Ovary (tissue), 7 donors: ENCODE measurements at regions not wholly inside any gene's neighbourhood (a gene's known extent, or its start where the extent isn't known, plus 50 kb on each side); places are given as distances from the start of the nearest gene placed in this dataset.

Source experiments
- DNase-seq, 5 donors: peaks; one replicate each; pipeline ENCODE4 v3.0.0-alpha.2; 2019 to 2020
- H3K27ac ChIP-seq, 2 donors: fragments of 200-600 bp; one replicate each; pipeline versions ENCODE4 v1.5.1 to v1.8.0; 2019 to 2022
- H3K27me3 ChIP-seq: fragments of 200-600 bp; one replicate; pipeline ENCODE4 v1.8.0; 2022
- H3K36me3 ChIP-seq: fragments of 200-600 bp; sonication (generic); one replicate; pipeline ENCODE4 v1.5.1; 2019
- H3K4me1 ChIP-seq: one replicate; pipeline ENCODE4 v1.8.1; 2013; ENCODE audit warnings: mild to moderate bottlenecking, moderate library complexity; ENCODE audit not compliant: insufficient read depth
- H3K4me3 ChIP-seq: fragments of 200-600 bp; sonication (generic); one replicate; pipeline ENCODE4 v1.5.1; 2017
- H3K9me3 ChIP-seq, 2 donors: fragments of 200-600 bp in 1 of 2; sonication (generic) in 1 of 2; one replicate each; pipeline versions ENCODE4 v1.5.1 to v1.8.1; 2013 to 2019; ENCODE audit warnings: mild to moderate bottlenecking in 1 of 2, moderate library complexity in 1 of 2
- EP300 ChIP-seq: sonication (generic); formaldehyde crosslinking; IDR thresholded peaks from one replicate; pipeline ENCODE4 v1.6.1; 2017; ENCODE audit warnings: antibody characterized with exemption
- POLR2A ChIP-seq: fragments of 450-650 bp; IDR thresholded peaks from one replicate; pipeline ENCODE4 v1.6.1; 2017; ENCODE audit warnings: antibody characterized with exemption, mild to moderate bottlenecking, moderate library complexity
- WGBS, 3 donors: extraction: QIAGEN DNeasy Blood & Tissue Kit in 1 of 3; methylation state at CpG; one replicate each; pipeline versions ENCODE4 v1.1.5 to v1.1.7; 2013 to 2017; 5-methylcytosine and 5-hydroxymethylcytosine counted together
- intact Hi-C, 4 donors: fragments of 100-400 bp; cut with DNase I; formaldehyde crosslinking; loops; one replicate each; pipeline versions ENCODE4 v1.11.0 to v1.15.1; 2022 to 2023
- TF ChIP-seq, protein P1 (sequence below), 3 donors: fragments of 450-650 bp in 2 of 3; fragments of 200-600 bp in 1 of 3; IDR thresholded peaks; one replicate each; pipeline versions ENCODE4 v1.5.1 to v1.8.0; 2016 to 2022; ENCODE audit warnings: antibody characterized with exemption in 3 of 3, mild to moderate bottlenecking in 1 of 3
- donor health status: DM: no; HTN: no; CAD: no; lungs with moderate emphysema.
- donor health status: DM: no; HTN: no; CAD: no.
- donor health status: Bipolar disorder and iron deficiency.
- donor health status: DM: no; HTN: no; CAD: no.
- donor health status: DM: yes; HTN: yes; CAD: no.

- no peaks in the 10 kb centered on the region for H3K27me3 ChIP-seq
- H3K4me3 ChIP-seq, result peak overlapping the region; percentile 19
- no peaks in the 10 kb centered on the region for H3K4me1 ChIP-seq
- no peak for TF ChIP-seq EP300
- TF ChIP-seq, protein P1, sequence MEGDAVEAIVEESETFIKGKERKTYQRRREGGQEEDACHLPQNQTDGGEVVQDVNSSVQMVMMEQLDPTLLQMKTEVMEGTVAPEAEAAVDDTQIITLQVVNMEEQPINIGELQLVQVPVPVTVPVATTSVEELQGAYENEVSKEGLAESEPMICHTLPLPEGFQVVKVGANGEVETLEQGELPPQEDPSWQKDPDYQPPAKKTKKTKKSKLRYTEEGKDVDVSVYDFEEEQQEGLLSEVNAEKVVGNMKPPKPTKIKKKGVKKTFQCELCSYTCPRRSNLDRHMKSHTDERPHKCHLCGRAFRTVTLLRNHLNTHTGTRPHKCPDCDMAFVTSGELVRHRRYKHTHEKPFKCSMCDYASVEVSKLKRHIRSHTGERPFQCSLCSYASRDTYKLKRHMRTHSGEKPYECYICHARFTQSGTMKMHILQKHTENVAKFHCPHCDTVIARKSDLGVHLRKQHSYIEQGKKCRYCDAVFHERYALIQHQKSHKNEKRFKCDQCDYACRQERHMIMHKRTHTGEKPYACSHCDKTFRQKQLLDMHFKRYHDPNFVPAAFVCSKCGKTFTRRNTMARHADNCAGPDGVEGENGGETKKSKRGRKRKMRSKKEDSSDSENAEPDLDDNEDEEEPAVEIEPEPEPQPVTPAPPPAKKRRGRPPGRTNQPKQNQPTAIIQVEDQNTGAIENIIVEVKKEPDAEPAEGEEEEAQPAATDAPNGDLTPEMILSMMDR (IDR thresholded peaks at IDR 0.05), result peak; percentile 66 to 78 (median 77)
- no peaks in the 10 kb centered on the region for H3K36me3 ChIP-seq
- intact Hi-C loops, result loop anchor here in 3 of 4 donors (5.0 to 10.0 kb wide), 3 partner anchors 760 to 1263 kb away; no protein-coding TSS in a partner anchor
- WGBS, 3 donors, result 1 to 8% (median 3%) methylated on average over 4 of the region's 4 CpGs
- DNase-seq, result peak; percentile 75 to 88 (median 84)
- peak overlapping the region in 1 of 2 donors; percentile 46 for H3K27ac ChIP-seq
- no peaks in the 10 kb centered on the region for H3K9me3 ChIP-seq
These were observed 199.5 kb upstream of the DCN start for GRCh38 chr12:91382081-91382543.

DNA sequence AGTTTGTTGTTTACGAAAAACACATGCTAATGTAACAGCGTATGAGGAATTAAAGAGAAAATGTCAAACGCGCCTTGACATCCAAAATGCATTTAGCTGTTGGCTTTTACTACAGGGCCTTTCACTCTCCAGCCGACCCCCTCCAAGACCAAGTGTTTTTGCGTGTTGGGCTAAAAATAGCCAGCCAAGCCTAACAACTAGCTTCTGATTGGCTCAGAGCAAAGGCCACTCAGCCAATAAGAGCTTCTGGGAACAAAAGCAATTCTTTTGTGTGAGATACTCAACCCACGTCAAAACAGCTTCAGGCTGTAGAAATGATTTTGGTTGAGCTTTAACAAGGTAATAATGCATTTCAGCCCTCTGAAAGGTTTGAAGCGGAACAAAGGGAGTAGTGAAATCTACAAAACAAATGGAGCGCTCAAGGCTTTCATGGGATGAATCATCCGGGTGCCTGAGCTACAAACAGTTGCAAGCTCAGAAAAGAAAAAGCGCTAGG lies 198.7 kb upstream of the DCN start:
- H3K36me3 ChIP-seq, result no peaks in the 10 kb centered on the region
- no peaks in the 10 kb centered on the region for H3K4me1 ChIP-seq
- DNase-seq, result peak; percentile 24 to 53 (median 52)
- 1 to 3% (median 1%) methylated on average over 11 of the region's 11 CpGs for WGBS, 3 donors
- no peaks in the 10 kb centered on the region for H3K27me3 ChIP-seq
- intact Hi-C loops, result loop anchor here in 3 of 4 donors (5.0 to 10.0 kb wide), 3 partner anchors 761 to 1263 kb away; no protein-coding TSS in a partner anchor
- peak overlapping the region; percentile 19 for H3K4me3 ChIP-seq
- peak overlapping the region in 1 of 2 donors; percentile 46 for H3K27ac ChIP-seq
- no peak for TF ChIP-seq POLR2A
- TF ChIP-seq EP300, result no peak
- TF ChIP-seq, protein P1 (IDR thresholded peaks at IDR 0.05), result no peak
- no peaks in the 10 kb centered on the region for H3K9me3 ChIP-seq

- H3K4me1 ChIP-seq, result no peaks in the 10 kb centered on the region
- WGBS, 3 donors, result 31 to 35% (median 34%) methylated on average over 5 of the region's 5 CpGs
- H3K27ac ChIP-seq, result no peak overlapping the region
- H3K9me3 ChIP-seq, result no peaks in the 10 kb centered on the region
- H3K36me3 ChIP-seq, result no peaks in the 10 kb centered on the region
- H3K4me3 ChIP-seq, result no peak overlapping the region
- intact Hi-C loops, result loop anchor here in 3 of 4 donors (5.0 to 10.0 kb wide), 3 partner anchors 762 to 1264 kb away; no protein-coding TSS in a partner anchor
- DNase-seq, result no peak
- no peak for TF ChIP-seq EP300
- no peak for TF ChIP-seq POLR2A
- TF ChIP-seq, protein P1 (IDR thresholded peaks at IDR 0.05), result no peak
- no peaks in the 10 kb centered on the region for H3K27me3 ChIP-seq
These were observed 198.0 kb upstream of the DCN start for GRCh38 chr12:91380631-91381030.

GRCh38 chr12:91379051-91379775 lies 196.6 kb upstream of the DCN start:
- Histone ChIP-seq H3K27ac (no peak overlapping the region), H3K9me3 (no peaks in the 10 kb centered on the region), H3K4me3 (no peak overlapping the region), H3K36me3 (no peaks in the 10 kb centered on the region), H3K27me3 (no peaks in the 10 kb centered on the region), H3K4me1 (no peaks in the 10 kb centered on the region)
- 87 to 96% (median 96%) methylated on average over 2 of the region's 2 CpGs for WGBS, 3 donors
- DNase-seq, result no peak
- TF ChIP-seq, protein P1 (IDR thresholded peaks at IDR 0.05), result no peak
- no peak for TF ChIP-seq POLR2A
- intact Hi-C loops, result no loop called here
